Nephron (organoid): ENCODE measurements at regions not wholly inside any gene's neighbourhood (a gene's known extent, or its start where the extent isn't known, plus 50 kb on each side); places are given as distances from the start of the nearest gene placed in this dataset.

Experiments used
- H3K27ac Mint-ChIP-seq, 3 experiments: 2 replicates each; pipeline ENCODE4 v1.8.0; 2020; ENCODE audit warnings: mixed read lengths in 3 of 3, mild to moderate bottlenecking in 2 of 3, moderate library complexity in 1 of 3
- H3K27me3 Mint-ChIP-seq: 2 replicates; pipeline ENCODE4 v1.8.0; 2021; ENCODE audit warnings: low read depth, mild to moderate bottlenecking, moderate library complexity, mixed read lengths
- H3K36me3 Mint-ChIP-seq: 2 replicates; pipeline ENCODE4 v1.8.0; 2020; ENCODE audit warnings: low read depth, mixed read lengths
- H3K4me1 Mint-ChIP-seq: 2 replicates; pipeline ENCODE4 v1.8.0; 2020; ENCODE audit warnings: mixed read lengths
- H3K4me3 Mint-ChIP-seq, 3 experiments: 2 replicates each; pipeline ENCODE4 v1.8.0; 2020; ENCODE audit warnings: mild to moderate bottlenecking in 3 of 3, mixed read lengths in 3 of 3, moderate library complexity in 2 of 3
- H3K9me3 Mint-ChIP-seq: 2 replicates; pipeline ENCODE4 v1.8.0; 2020; ENCODE audit warnings: mixed read lengths
- CTCF ChIP-seq, 3 experiments: fragments of 200-600 bp; sonication (generic); IDR thresholded peaks; one replicate each; pipeline ENCODE4 v1.5.0; 2021; ENCODE audit warnings: antibody characterized with exemption in 3 of 3; ENCODE audit not compliant: unreplicated experiment in 3 of 3

- peak overlapping the region in 1 of 3 experiments; percentile 16 for H3K27ac Mint-ChIP-seq
- no peak for TF ChIP-seq CTCF (IDR thresholded peaks at IDR 0.05; ENCODE audit: unreplicated experiment in 3 of 3)
- peaks cover 38% of the 10 kb centered on the region for H3K4me1 Mint-ChIP-seq
- H3K27me3 Mint-ChIP-seq: peaks cover 36% of the 10 kb centered on the region
- H3K36me3 Mint-ChIP-seq: no peaks in the 10 kb centered on the region
- no peaks in the 10 kb centered on the region for H3K9me3 Mint-ChIP-seq
- no peak overlapping the region for H3K4me3 Mint-ChIP-seq
These were observed 502.9 kb downstream of the SHQ1 start for GRCh38 chr3:72345237-72345878.

GRCh38 chr3:72344647-72345046, 503.6 kb downstream of the SHQ1 start:
- no peaks in the 10 kb centered on the region for H3K9me3 Mint-ChIP-seq
- peak overlapping the region in 1 of 3 experiments; percentile 33 for H3K27ac Mint-ChIP-seq
- TF ChIP-seq CTCF (IDR thresholded peaks at IDR 0.05; ENCODE audit: unreplicated experiment in 3 of 3): no peak
- H3K4me1 Mint-ChIP-seq: peaks cover 38% of the 10 kb centered on the region
- peaks cover 30% of the 10 kb centered on the region for H3K27me3 Mint-ChIP-seq
- H3K36me3 Mint-ChIP-seq: no peaks in the 10 kb centered on the region
- no peak overlapping the region for H3K4me3 Mint-ChIP-seq

GRCh38 chr3:72344236-72344635, 504.0 kb downstream of the SHQ1 start:
- H3K27ac Mint-ChIP-seq: peak overlapping the region in 1 of 3 experiments; percentile 33
- H3K9me3 Mint-ChIP-seq: no peaks in the 10 kb centered on the region
- H3K36me3 Mint-ChIP-seq: no peaks in the 10 kb centered on the region
- peaks cover 38% of the 10 kb centered on the region for H3K4me1 Mint-ChIP-seq
- H3K27me3 Mint-ChIP-seq: peaks cover 26% of the 10 kb centered on the region
- TF ChIP-seq CTCF (IDR thresholded peaks at IDR 0.05; ENCODE audit: unreplicated experiment in 3 of 3): no peak
- no peak overlapping the region for H3K4me3 Mint-ChIP-seq

- Mint-ChIP-seq H3K36me3 (no peaks in the 10 kb centered on the region), H3K4me1 (peaks cover 38% of the 10 kb centered on the region), H3K9me3 (no peaks in the 10 kb centered on the region), H3K4me3 (no peak overlapping the region), H3K27ac (peak overlapping the region in 1 of 3 experiments; percentile 13), H3K27me3 (peaks cover 21% of the 10 kb centered on the region)
- no peak for TF ChIP-seq CTCF (IDR thresholded peaks at IDR 0.05; ENCODE audit: unreplicated experiment in 3 of 3)
These were observed 505.2 kb downstream of the SHQ1 start for GRCh38 chr3:72343078-72343477.

GRCh38 chr3:72342450-72342849, 505.8 kb downstream of the SHQ1 start:
- TF ChIP-seq CTCF (IDR thresholded peaks at IDR 0.05; ENCODE audit: unreplicated experiment in 3 of 3): no peak

GRCh38 chr3:72341920-72342319, 506.3 kb downstream of the SHQ1 start:
- Mint-ChIP-seq H3K36me3 (no peaks in the 10 kb centered on the region), H3K4me3 (no peak overlapping the region), H3K4me1 (peaks cover 38% of the 10 kb centered on the region), H3K9me3 (no peaks in the 10 kb centered on the region), H3K27me3 (peaks cover 21% of the 10 kb centered on the region), H3K27ac (peak overlapping the region in 2 of 3 experiments; percentile 54 to 61)
- no peak for TF ChIP-seq CTCF (IDR thresholded peaks at IDR 0.05; ENCODE audit: unreplicated experiment in 3 of 3)

More at GRCh38 chr3:72342450-72342849, 505.8 kb downstream of the SHQ1 start:
- H3K27me3 Mint-ChIP-seq: peaks cover 21% of the 10 kb centered on the region
- no peak overlapping the region for H3K4me3 Mint-ChIP-seq
- H3K9me3 Mint-ChIP-seq: no peaks in the 10 kb centered on the region
- H3K27ac Mint-ChIP-seq: peak overlapping the region in 2 of 3 experiments; percentile 11 to 54
- no peaks in the 10 kb centered on the region for H3K36me3 Mint-ChIP-seq
- peaks cover 38% of the 10 kb centered on the region for H3K4me1 Mint-ChIP-seq
